Stimulated activated CD4-positive, alpha-beta T cell treated with anti-CD3 and anti-CD28 coated beads, Interleukin-1b, Interleukin-23, amount 100 ng/mL, for 1 hour (primary cell): ENCODE measurements at regions not wholly inside any gene's neighbourhood (a gene's known extent, or its start where the extent isn't known, plus 50 kb on each side); places are given as distances from the start of the nearest gene placed in this dataset.
"Not testable (repeated sequence)": the region's sequence is repeated elsewhere in the genome, so short reads cannot be mapped to it uniquely, and the experiment has no call there.

ENCODE experiments used
- DNase-seq, 2 donors: peaks; one replicate each; pipeline ENCODE4 v3.0.0-alpha.2; 2020; ENCODE audit warnings: low read depth in 2 of 2

GRCh38 chr16:55061126-55061525 is 130.5 kb downstream of the IRX5 start:
- no peak for DNase-seq

DNA sequence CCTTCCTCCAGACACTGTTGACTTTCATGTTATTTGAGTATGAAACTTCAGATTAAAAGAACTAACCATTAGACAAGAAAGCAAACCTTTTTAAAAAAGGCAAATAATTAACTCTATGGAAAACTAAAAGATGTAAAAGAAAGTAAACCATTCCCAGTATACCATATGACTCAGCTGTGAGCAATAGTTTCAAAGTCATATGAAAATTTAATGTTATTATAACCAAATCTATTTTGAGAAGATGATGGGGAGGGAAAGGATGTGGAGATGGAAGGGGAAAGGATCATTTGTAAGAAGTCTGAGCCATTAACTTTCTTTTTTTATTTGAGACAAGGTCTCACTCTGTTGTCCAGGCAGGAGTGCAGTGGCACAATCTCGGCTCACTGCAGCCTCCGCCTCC is 131.8 kb downstream of the IRX5 start:
- DNase-seq: no peak

DNA sequence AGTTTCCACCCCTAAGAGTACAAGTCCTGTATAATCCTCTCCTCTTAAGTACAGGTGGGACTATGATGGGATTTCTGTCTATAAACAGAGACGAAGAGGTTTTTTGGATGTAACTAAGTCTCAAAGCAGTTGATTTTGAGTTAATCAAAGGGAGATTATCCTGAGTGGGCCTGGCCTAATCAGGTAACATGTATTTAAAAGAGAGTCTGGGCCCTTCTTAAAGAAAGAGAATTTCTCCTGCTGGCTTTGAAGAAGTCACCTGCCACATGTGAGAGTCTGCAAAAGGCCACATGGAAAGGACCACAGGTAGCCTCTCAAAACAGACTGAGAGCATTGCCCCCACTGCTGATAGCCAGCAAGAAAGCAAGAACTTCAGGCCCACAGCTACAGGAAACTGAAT is 142.3 kb downstream of the IRX5 start:
- no peak for DNase-seq

DNA sequence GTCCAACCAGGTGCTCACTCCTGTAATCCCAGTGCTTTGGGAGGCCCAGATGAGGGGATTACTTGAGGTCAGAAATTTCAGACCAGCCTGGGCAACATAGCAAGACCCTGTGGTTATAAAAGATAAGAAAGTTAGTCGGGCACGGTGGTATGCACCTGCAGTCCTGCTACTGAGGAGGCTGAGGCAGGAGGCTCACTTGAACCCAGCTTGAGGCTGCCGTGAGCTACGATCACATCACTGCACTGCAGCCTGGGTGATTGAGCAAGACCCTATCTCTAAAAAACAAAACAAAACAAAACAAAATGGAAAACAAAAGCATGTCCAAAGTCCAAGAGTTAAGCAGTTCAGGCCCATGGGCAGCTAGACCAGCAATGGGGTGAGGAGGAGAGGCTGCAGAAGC is 143.2 kb downstream of the IRX5 start:
- DNase-seq: no peak

DNA sequence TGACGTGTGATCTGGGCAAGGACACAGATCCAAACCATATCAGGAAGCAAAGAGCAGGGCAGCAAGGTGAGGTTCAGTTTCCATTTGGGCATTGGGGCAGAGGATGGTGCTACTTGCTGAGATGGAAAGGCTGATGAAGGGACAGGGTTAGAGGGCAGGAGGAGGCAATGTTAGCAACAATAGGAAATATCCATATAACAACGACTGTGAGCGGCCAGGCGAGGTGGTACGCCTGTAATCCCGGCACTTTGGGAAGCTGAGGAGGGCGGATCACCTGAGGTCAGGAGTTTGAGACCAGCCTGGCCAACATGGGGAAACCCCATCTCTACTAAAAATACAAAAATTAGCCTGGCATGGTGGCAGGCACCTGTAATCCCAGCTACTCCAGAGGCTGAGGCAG is 144.5 kb downstream of the IRX5 start:
- DNase-seq: not testable (repeated sequence)

DNA sequence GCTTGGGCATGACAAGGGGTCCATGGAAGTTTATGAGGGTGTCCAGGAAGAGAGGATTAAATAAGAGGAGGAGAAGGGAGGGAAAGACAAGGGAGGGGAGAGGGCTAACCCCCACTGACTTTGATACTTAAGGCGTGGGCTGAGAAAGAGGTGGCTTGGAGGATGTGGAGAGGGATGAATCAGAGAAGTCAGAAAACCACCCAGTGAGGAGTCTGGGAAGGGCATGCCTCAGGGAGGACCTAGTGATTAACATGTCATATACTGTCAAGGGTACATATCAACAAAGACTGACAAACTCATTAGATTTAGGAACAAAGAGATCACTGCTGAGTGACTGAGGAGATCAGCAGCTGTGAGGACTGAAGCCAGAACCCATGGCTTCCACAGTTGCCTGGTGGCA is 145.4 kb downstream of the IRX5 start:
- no peak for DNase-seq

GRCh38 chr16:55077266-55077665 is 146.6 kb downstream of the IRX5 start:
- DNase-seq: no peak

GRCh38 chr16:55078153-55078552 is 147.5 kb downstream of the IRX5 start:
- no peak for DNase-seq

- DNase-seq: no peak
Measured at GRCh38 chr16:55078699-55079410, 148.2 kb downstream of the IRX5 start.

- DNase-seq: no peak
Measured at GRCh38 chr16:55081622-55082590, 151.2 kb downstream of the IRX5 start.

DNA sequence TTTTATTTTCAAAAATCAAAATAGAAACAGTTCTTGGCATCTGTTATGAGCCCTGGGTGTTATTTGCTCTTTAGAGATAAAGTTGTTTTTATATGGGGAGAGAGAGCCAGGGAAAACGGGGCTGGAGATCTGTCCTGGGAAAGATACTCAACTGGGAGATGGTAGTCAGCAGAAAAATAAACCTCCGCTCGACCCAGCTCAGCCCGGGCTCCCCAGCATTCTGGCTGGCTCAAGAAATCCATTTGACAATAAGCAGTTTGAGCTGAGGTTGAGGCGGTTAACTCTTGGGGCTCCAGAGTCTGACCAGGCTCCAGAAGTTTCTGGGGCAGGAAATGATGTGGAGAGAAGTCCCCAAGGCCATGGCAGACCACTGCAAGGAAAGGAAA is 151.9 kb downstream of the IRX5 start:
- DNase-seq: no peak

DNA sequence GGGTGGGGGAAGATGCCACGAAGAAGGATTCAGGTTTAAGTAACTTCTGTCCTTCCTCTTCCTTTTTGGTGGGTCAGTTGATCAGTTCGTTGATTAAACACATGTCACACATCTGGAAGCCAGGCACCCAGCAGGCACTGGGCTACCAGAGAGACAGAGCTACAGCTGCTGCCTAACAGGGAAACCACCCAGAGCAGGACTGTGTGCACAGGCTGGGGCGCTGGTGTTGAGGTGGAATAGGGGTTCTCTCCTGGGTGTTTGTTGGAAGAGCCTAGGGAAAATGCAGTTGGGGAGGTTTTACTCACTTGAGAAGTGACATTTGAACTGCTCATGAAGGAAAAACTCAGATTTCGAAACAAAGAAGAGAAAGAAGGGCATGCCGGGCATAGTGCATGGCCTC is 152.4 kb downstream of the IRX5 start:
- DNase-seq: no peak

- DNase-seq: no peak
Measured at GRCh38 chr16:55088098-55088497, 157.4 kb downstream of the IRX5 start.

DNA sequence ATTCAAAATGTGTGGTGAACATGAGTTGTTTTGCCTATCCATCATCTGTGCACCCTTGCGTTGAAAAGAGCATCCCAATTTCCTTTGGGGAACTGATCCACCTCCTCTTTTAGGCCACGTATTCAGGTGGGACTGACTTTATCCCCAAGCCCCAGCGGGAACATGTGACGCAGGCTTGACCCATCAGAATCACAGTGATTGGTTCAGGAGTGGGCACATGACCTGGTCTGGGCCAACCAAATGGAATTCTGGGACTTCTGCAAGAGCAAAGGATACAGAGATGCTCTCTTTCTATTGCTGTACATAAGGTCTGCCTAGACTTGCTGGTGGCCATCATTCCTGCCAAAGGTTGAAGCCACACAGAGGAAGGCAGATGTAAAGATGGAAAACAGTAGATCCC is 158.9 kb downstream of the IRX5 start:
- no peak for DNase-seq

GRCh38 chr16:55091213-55091870 is 160.7 kb downstream of the IRX5 start:
- no peak for DNase-seq

DNA sequence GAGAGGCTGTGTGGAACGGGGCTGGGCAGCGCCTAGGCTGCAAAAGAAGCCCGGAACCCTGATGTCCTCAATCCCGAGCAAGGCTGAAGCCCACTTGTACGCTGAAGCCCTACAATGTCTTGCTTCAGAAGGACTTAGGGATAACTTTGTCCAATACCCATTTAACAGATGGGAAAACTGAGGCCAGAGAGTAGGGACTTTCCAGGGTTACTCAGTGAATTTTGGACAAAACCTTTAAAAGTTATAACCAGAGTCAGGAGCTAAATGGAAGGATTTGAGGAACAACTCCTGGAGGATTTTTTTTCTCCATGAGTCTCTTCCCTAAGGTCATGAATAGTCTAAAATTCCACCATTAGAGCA is 161.2 kb downstream of the IRX5 start:
- DNase-seq: no peak

DNA sequence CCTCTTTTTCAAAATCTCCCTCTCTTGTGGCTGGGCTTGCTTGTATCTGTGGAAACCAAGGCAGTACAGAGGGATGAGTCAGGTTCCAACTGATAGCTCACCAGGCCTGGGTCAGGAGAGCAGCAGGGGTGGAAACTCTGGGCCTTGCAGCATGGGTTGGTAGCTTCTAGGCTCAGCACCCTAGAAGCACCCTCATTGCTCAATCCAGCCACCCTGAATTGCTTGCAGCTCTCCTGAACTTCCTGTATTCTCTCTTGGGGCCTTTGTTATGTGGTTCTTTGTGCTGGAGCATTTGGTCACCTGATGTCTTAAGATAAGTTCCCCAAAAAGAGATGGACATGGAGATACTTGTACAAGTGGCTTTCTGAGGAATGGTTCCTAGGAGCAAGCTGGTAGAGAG is 169.4 kb downstream of the IRX5 start:
- no peak for DNase-seq

GRCh38 chr16:55101026-55101425 is 170.4 kb downstream of the IRX5 start:
- DNase-seq: no peak

DNA sequence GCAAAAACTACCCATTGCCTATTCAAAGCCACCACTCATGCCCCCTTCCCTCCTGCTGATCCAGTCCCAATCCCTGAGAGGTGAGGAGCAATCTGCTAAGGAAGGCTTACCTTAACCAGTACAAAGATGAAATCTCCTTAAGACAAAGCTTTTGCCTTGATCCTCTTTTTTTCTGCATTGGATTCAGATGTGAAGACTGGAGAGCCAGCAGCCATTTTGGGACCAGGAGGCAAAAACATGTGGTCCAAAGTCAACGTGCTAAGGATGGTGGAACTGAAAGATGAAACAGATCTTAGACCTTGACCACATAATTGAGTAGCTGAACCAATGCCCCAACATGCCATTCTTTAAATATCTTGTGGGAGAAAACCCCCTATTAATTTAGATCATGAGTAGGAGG is 171.4 kb downstream of the IRX5 start:
- DNase-seq: no peak

- no peak for DNase-seq
Measured at GRCh38 chr16:55102531-55102930, 171.9 kb downstream of the IRX5 start.

DNA sequence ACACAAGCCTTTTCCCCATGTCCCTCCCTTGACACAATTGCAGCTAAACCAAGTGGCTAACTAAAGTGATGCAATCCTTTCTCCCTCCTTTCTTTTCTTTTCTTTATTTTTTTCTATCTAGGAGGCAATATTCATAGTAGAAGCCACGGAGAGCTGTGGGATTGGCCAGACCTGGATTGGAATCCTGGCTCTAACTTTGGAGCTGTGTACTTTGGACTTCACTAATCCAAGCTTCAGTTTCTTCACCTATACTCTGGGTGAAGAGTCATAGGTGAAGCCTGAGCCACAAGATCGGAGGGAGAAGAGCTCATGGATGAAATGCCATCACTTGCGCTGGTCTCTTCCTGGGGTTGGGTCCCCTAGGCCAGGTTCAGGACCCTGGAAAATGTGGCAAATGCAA is 177.2 kb downstream of the IRX5 start:
- DNase-seq: no peak

DNA sequence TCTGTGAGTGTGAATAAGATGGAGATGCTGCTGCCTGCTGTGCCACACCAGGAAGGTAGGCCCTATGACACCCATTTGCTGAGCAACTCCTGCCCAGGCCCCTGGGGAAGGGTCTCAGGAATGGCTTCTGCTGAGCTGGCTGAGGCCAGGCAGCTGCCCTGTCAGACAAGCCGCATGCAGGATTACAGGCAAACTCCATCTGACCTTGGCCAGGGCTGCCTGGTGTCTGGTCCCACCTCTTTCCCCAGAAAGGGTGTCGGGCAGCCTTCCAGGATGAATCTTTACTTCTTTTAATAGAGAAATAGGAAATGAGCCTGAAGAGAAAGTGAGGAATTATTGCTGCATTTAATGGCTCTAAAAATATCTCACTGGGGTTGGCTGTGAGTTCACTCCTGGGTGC is 182.5 kb downstream of the IRX5 start:
- no peak for DNase-seq

GRCh38 chr16:55115506-55115905 is 184.8 kb downstream of the IRX5 start:
- no peak for DNase-seq
